ENCODE measurements at regions not wholly inside any gene's neighbourhood (a gene's known extent, or its start where the extent isn't known, plus 50 kb on each side); places are given as distances from the start of the nearest gene placed in this dataset.
A peak's percentile ranks its signal among the peaks of the same experiment; 100 is the strongest.

DNA sequence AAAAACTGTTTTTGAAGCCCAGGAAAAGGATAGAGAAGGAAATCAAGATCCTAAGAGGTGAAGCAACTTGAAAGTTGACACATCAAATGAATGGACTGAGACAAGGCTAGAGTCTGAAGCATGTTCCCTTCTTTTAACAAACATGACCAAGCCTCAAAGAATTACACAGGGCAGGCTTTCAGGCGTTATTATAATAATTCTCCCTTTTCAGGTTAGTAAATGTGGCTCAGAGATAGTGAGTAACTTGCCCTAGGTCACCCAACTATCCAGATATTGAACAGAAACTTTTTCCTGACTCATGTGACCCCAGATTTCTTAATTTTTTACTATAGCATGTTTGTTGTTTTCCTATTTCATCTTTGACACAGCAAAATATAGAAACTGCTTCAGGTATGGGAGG, 91.7 kb downstream of the PPP1R2C start:
- FAIRE-seq (no peak), DNase-seq (ENCODE audit: insufficient read length, low spot score) (no peak)
- TF ChIP-seq, protein P1, sequence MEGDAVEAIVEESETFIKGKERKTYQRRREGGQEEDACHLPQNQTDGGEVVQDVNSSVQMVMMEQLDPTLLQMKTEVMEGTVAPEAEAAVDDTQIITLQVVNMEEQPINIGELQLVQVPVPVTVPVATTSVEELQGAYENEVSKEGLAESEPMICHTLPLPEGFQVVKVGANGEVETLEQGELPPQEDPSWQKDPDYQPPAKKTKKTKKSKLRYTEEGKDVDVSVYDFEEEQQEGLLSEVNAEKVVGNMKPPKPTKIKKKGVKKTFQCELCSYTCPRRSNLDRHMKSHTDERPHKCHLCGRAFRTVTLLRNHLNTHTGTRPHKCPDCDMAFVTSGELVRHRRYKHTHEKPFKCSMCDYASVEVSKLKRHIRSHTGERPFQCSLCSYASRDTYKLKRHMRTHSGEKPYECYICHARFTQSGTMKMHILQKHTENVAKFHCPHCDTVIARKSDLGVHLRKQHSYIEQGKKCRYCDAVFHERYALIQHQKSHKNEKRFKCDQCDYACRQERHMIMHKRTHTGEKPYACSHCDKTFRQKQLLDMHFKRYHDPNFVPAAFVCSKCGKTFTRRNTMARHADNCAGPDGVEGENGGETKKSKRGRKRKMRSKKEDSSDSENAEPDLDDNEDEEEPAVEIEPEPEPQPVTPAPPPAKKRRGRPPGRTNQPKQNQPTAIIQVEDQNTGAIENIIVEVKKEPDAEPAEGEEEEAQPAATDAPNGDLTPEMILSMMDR (IDR thresholded peaks at IDR 0.05; ENCODE audit: insufficient read depth, missing control alignments): no peak

DNA sequence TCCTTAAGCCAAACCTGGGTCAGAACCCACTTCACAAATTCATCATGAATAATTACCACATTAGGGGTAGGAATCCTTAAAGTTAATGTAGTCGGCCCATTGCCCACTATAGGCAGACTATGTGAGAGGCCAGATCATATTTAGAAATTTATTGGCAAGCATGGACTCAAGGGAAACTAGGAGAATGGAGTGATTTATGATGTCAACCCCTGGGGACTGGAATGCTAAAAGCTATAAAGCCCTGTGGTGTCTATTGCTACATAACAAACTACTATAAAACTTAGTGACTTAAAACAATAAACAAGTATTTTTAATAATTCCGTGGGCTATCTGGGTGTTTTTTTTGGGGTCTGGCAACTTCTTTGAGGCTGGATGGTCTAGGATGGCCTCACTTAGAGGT, 93.9 kb downstream of the PPP1R2C start:
- DNase-seq (ENCODE audit: insufficient read length, low spot score) (no peak), FAIRE-seq (no peak)
- TF ChIP-seq, protein P1 (IDR thresholded peaks at IDR 0.05; ENCODE audit: insufficient read depth, missing control alignments): no peak

DNA sequence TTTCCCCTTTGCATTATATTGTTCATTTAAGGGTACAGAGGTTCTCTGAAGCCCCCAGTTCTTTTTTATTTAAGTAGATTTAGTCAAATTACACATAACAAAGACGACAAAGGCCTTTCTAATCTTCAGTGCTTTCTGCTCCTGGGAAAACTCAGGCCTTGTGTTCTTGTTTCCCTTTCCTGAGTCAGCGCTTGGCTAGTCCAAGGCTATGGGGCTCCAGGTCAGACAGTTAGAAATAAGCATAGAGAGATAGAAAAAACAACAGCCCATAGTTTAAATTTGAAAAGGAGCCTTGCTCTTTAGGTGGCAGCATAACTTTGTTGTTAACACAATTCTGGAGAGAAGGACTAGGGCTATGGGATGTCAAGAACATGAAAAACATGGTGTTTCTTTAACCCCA, 97.3 kb downstream of the PPP1R2C start:
- no peak for FAIRE-seq
- no peak for DNase-seq (ENCODE audit: insufficient read length, low spot score)
- TF ChIP-seq, protein P1 (IDR thresholded peaks at IDR 0.05; ENCODE audit: insufficient read depth, missing control alignments): no peak

DNA sequence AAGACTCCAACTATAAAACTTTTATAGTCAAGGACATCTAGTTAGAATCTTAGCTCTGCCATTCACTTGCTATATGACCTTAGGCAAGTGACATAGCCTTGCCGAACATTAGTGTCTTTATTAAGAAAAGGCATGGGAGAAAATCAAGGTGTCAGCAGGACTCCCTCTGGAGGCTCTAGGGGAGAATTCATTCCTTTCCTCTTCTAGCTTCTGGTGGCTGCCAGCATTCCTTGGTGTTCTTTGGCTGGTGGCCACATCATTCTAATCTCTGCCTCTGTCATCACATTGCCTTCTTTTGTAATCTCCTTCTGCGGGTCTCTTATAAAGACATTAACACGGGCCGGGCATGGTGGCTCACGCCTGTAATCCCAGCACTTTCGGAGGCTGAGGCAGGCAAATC, 99.8 kb downstream of the PPP1R2C start:
- FAIRE-seq: no peak
- no peak for DNase-seq (ENCODE audit: insufficient read length, low spot score)
- TF ChIP-seq, protein P1 (IDR thresholded peaks at IDR 0.05; ENCODE audit: insufficient read depth, missing control alignments): peak; percentile 23

DNA sequence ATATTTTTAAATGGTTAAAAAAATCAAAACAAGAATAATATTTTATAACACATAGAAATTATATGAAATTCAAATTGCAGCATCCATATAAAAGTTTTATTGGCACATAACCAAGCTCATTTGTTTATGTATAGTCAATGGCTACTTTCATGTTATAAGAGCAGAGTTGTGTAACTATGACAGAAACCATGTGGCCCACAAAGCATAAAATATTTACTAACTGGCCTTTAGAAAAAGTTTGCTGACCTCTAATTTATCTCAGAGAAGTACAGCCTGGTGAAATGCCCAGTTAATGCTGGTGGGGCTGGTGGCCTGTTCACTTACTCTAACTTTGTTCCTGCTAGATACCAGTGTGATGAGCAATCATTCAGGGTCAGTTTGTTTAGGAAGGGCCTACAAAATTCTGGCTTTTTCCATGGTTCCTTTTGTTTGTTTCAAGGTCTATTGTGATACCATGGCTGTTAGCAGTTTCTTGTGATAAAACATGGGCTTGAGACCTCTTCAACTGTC, 104.6 kb downstream of the PPP1R2C start:
- FAIRE-seq: no peak
- TF ChIP-seq, protein P1 (IDR thresholded peaks at IDR 0.05; ENCODE audit: insufficient read depth, missing control alignments): no peak
- no peak for DNase-seq (ENCODE audit: insufficient read length, low spot score)

DNA sequence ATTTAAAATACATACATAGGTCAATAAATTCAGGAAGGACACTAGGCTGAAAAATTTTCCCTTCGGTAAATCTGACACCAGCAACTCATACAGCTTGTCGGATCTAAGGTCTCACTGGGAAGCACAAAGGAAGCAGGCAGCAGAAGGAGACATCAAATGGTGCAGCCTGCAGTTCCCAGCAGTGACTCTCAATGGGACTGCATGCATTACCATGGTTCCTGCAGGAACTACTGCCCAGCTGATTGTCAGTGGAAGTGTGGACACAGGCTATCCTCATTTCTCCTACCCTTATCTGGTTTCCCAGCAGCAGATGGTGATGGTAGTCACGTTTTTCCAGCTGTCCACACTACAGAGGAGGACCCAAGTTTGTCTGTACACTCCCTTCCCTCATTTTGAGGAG, 113.3 kb downstream of the PPP1R2C start:
- TF ChIP-seq, protein P1 (IDR thresholded peaks at IDR 0.05; ENCODE audit: insufficient read depth, missing control alignments): no peak
- FAIRE-seq: no peak
- no peak for DNase-seq (ENCODE audit: insufficient read length, low spot score)

DNA sequence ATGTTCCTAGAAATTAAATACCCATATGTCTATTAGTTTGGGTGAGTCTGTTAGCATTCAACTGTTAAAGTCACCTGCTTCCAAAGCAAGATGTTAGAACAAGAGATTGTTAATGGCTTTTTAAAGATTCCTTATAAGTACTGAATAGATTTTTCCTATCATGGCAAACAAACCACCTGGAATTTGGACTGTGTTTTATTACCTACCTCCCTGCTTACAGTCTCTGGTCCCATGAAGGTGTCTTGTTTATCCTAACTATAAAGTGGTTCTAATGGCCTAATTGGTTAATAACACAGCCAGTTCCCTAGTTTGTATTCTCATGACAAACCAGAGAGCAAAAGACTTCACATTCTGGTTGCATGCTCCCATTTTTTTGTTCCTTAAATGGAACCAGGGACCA, 149.5 kb downstream of the PPP1R2C start:
- FAIRE-seq: no peak
- DNase-seq (ENCODE audit: insufficient read length, low spot score): no peak
- TF ChIP-seq, protein P1 (IDR thresholded peaks at IDR 0.05; ENCODE audit: insufficient read depth, missing control alignments): no peak
